Activated naive CD4-positive, alpha-beta T cell treated with anti-CD3 and anti-CD28 coated beads for 36 hours (primary cell): ENCODE measurements at regions not wholly inside any gene's neighbourhood (a gene's known extent, or its start where the extent isn't known, plus 50 kb on each side); places are given as distances from the start of the nearest gene placed in this dataset.
"Not testable (repeated sequence)": the region's sequence is repeated elsewhere in the genome, so short reads cannot be mapped to it uniquely, and the experiment has no call there.

Source experiments
- CTCF ChIA-PET: fragments of 350-600 bp; sonication (Branson Sonifier 250); formaldehyde crosslinking; loops from one replicate; lab custom pipeline; 2021; ENCODE audit warnings: antibody characterized with exemption; lab: Charles Lee
- DNase-seq: peaks from one replicate; pipeline ENCODE4 v3.0.0-alpha.2; 2020
- H3K27ac Mint-ChIP-seq: one replicate; pipeline ENCODE4 v1.8.0; 2021; ENCODE audit warnings: mild to moderate bottlenecking, mixed read lengths
- H3K27me3 Mint-ChIP-seq: one replicate; pipeline ENCODE4 v1.8.0; 2021; ENCODE audit warnings: low read depth, mixed read lengths
- H3K36me3 Mint-ChIP-seq: one replicate; pipeline ENCODE4 v1.8.0; 2021; ENCODE audit warnings: low read depth, mixed read lengths
- H3K4me1 Mint-ChIP-seq: one replicate; pipeline ENCODE4 v1.8.0; 2021; ENCODE audit warnings: low read depth, mixed read lengths
- H3K4me3 Mint-ChIP-seq: one replicate; pipeline ENCODE4 v1.8.0; 2021; ENCODE audit warnings: mild to moderate bottlenecking, moderate library complexity, mixed read lengths
- H3K9me3 Mint-ChIP-seq: one replicate; pipeline ENCODE4 v1.8.0; 2021; ENCODE audit warnings: mixed read lengths
- intact Hi-C: fragments of 100-400 bp; cut with micrococcal nuclease; formaldehyde crosslinking; loops from one replicate; pipeline ENCODE4 v1.15.1; 2023

DNA sequence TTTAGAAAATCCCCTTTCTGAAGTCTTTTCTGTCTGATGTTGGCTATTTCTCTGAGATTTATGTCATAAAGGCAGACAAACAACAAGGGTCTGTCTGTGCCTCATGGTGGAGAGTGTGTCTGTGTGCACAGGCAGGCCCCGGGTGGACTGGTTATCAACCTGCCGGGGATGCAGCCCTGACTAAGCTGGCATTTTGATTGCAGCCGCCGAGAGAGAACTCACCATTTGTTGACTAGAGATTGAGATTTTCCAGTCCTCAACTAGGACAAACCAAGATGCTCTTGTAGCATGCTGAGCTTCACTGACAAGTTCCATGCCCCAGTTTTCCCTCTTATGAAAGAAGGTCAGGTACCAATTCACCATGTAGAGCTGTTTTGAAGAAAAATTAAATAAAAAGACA is 363.6 kb upstream of the CNR1 start:
- H3K27me3 Mint-ChIP-seq, result peaks cover 17% of the 10 kb centered on the region
- CTCF ChIA-PET, result no interaction called here
- no peaks in the 10 kb centered on the region for H3K9me3 Mint-ChIP-seq
- H3K4me1 Mint-ChIP-seq, result no peaks in the 10 kb centered on the region
- DNase-seq, result no peak
- no peak overlapping the region for H3K27ac Mint-ChIP-seq
- H3K4me3 Mint-ChIP-seq, result no peak overlapping the region
- intact Hi-C loops, result no loop called here
- H3K36me3 Mint-ChIP-seq, result no peaks in the 10 kb centered on the region

- Mint-ChIP-seq H3K36me3 (no peaks in the 10 kb centered on the region), H3K9me3 (no peaks in the 10 kb centered on the region), H3K4me1 (no peaks in the 10 kb centered on the region), H3K27ac (no peak overlapping the region), H3K4me3 (no peak overlapping the region), H3K27me3 (peaks cover 2% of the 10 kb centered on the region)
- intact Hi-C loops, result no loop called here
- no peak for DNase-seq
- CTCF ChIA-PET, result no interaction called here
Observed at GRCh38 chr6:88520445-88520844, 354.3 kb upstream of the CNR1 start.

- DNase-seq, result no peak
- intact Hi-C loops, result no loop called here
- peaks cover 2% of the 10 kb centered on the region for H3K27me3 Mint-ChIP-seq
- no peak overlapping the region for H3K4me3 Mint-ChIP-seq
- H3K9me3 Mint-ChIP-seq, result no peaks in the 10 kb centered on the region
- no peaks in the 10 kb centered on the region for H3K4me1 Mint-ChIP-seq
- CTCF ChIA-PET, result no interaction called here
- no peak overlapping the region for H3K27ac Mint-ChIP-seq
- H3K36me3 Mint-ChIP-seq, result no peaks in the 10 kb centered on the region
Observed at GRCh38 chr6:88520017-88520338, 353.8 kb upstream of the CNR1 start.

DNA sequence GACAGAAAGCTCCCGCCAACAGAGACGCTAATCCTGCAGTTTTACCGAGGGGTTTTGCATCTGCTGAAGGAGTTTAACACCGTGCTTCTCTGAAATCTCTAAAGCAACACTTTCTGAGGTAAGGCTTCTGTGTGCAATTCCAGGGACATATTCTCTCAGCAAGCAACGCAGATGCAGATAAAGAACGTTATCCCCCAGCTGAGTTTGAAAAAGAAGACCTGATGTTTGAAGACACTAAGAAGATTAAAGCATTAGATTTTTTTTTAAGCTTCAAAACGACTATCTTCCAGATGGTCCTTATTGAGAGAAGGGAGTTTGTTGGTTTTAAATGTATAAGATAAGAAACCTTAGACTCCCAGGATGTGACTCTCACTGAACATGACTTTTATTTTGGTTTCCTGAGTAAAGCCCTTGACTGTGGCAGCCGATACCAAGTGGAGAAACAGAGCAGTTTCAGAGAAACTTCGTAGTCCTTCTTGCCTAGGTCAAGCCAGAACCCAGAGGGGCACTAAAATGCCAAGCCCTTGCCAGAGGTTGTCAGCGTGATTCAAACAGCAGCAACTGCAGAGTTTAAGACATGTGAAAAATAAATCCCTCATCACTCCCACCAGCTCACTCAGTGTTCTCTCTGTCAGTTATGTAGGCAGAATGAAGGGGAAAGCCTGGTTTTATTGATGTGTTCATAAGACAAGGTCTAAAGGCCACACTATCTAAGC is 353.3 kb upstream of the CNR1 start:
- Mint-ChIP-seq H3K4me1 (no peaks in the 10 kb centered on the region), H3K36me3 (no peaks in the 10 kb centered on the region), H3K4me3 (no peak overlapping the region), H3K9me3 (no peaks in the 10 kb centered on the region), H3K27ac (no peak overlapping the region), H3K27me3 (peaks cover 2% of the 10 kb centered on the region)
- CTCF ChIA-PET, result no interaction called here
- DNase-seq, result no peak
- intact Hi-C loops, result no loop called here

DNA sequence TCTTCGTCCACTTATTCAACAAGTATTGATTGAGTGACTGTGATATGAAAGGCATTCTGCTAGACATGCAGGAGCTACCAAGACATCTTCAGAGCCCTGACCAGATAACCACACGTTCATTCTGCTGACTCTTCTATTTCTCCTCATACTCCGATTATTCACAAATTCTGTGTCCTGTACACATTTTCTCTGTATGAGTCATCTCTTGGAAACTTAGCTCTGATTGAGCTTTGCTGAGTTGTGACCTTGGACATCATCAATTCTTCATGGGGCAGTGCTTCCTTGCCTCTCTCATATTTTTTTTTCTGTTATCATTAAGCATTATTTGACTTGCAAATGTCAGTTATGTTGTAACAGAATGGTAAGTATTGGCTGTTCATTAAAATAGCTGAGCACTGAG is 351.6 kb upstream of the CNR1 start:
- H3K27me3 Mint-ChIP-seq, result peaks cover 4% of the 10 kb centered on the region
- CTCF ChIA-PET, result interaction anchor here (0.7 kb wide), 1 partner anchor 353 kb away, joined by 3 read pairs; no protein-coding TSS in a partner anchor
- no peak overlapping the region for H3K27ac Mint-ChIP-seq
- no peaks in the 10 kb centered on the region for H3K9me3 Mint-ChIP-seq
- H3K36me3 Mint-ChIP-seq, result no peaks in the 10 kb centered on the region
- no peak for DNase-seq
- no peaks in the 10 kb centered on the region for H3K4me1 Mint-ChIP-seq
- intact Hi-C loops, result no loop called here
- H3K4me3 Mint-ChIP-seq, result no peak overlapping the region

GRCh38 chr6:88513920-88514319 is 347.8 kb upstream of the CNR1 start:
- Mint-ChIP-seq H3K9me3 (peaks cover 2% of the 10 kb centered on the region), H3K36me3 (no peaks in the 10 kb centered on the region), H3K4me1 (no peaks in the 10 kb centered on the region), H3K27me3 (peaks cover 6% of the 10 kb centered on the region), H3K27ac (no peak overlapping the region), H3K4me3 (no peak overlapping the region)
- intact Hi-C loops, result no loop called here
- CTCF ChIA-PET, result no interaction called here
- no peak for DNase-seq

DNA sequence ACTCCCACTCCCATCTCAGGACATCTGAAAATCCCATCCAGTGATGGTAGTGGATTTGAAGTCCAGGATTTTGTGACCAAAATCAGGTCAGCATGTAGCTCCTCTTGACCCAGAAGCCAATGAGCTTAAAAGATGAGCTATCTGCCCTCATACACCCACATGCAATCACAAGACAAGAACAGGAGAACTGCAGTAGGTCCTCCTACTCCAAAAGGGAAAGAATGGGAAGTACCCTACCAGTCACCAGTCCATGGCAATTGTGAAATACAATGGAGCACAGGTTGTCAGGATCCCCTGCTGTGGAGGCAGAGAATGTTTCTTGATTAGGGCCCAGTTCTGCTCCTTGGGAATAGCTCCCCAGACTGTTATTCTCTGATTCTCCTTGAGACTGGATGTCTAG is 347.3 kb upstream of the CNR1 start:
- H3K9me3 Mint-ChIP-seq, result peaks cover 2% of the 10 kb centered on the region
- CTCF ChIA-PET, result no interaction called here
- H3K36me3 Mint-ChIP-seq, result no peaks in the 10 kb centered on the region
- no peak overlapping the region for H3K4me3 Mint-ChIP-seq
- intact Hi-C loops, result no loop called here
- H3K4me1 Mint-ChIP-seq, result no peaks in the 10 kb centered on the region
- no peak overlapping the region for H3K27ac Mint-ChIP-seq
- peaks cover 6% of the 10 kb centered on the region for H3K27me3 Mint-ChIP-seq
- no peak for DNase-seq

- DNase-seq, result no peak
- H3K27me3 Mint-ChIP-seq, result peaks cover 6% of the 10 kb centered on the region
- no peak overlapping the region for H3K27ac Mint-ChIP-seq
- intact Hi-C loops, result no loop called here
- no peaks in the 10 kb centered on the region for H3K36me3 Mint-ChIP-seq
- H3K4me1 Mint-ChIP-seq, result no peaks in the 10 kb centered on the region
- H3K4me3 Mint-ChIP-seq, result no peak overlapping the region
- peaks cover 2% of the 10 kb centered on the region for H3K9me3 Mint-ChIP-seq
- CTCF ChIA-PET, result interaction anchor here (0.7 to 1.1 kb wide), 2 partner anchors 268 to 347 kb away, joined by 3 read pairs; no protein-coding TSS in a partner anchor
Observed at GRCh38 chr6:88512951-88513350, 346.8 kb upstream of the CNR1 start.

DNA sequence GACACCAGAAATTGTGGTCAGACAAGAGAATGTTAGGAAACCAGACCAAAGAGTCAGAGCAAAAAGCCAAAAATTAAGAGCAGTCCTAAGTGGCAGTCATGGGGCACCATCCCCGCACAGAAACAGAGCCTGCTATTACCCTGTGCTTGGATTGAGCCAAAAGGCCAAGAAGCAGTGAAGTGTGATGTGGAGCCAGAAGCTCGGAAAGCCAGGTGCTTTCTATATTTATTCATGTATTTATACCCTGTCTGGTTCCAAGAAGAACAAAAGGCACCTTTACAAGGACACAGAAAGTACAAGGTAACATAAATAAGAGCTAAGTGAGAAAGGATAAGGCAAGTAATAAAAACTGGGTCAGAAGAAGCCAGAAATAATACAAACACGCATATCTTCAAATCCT is 336.2 kb upstream of the CNR1 start:
- Mint-ChIP-seq H3K9me3 (peaks cover 2% of the 10 kb centered on the region), H3K36me3 (no peaks in the 10 kb centered on the region), H3K27me3 (peaks cover 10% of the 10 kb centered on the region), H3K4me1 (no peaks in the 10 kb centered on the region), H3K4me3 (no peak overlapping the region), H3K27ac (no peak overlapping the region)
- no peak for DNase-seq
- CTCF ChIA-PET, result no interaction called here
- intact Hi-C loops, result no loop called here

DNA sequence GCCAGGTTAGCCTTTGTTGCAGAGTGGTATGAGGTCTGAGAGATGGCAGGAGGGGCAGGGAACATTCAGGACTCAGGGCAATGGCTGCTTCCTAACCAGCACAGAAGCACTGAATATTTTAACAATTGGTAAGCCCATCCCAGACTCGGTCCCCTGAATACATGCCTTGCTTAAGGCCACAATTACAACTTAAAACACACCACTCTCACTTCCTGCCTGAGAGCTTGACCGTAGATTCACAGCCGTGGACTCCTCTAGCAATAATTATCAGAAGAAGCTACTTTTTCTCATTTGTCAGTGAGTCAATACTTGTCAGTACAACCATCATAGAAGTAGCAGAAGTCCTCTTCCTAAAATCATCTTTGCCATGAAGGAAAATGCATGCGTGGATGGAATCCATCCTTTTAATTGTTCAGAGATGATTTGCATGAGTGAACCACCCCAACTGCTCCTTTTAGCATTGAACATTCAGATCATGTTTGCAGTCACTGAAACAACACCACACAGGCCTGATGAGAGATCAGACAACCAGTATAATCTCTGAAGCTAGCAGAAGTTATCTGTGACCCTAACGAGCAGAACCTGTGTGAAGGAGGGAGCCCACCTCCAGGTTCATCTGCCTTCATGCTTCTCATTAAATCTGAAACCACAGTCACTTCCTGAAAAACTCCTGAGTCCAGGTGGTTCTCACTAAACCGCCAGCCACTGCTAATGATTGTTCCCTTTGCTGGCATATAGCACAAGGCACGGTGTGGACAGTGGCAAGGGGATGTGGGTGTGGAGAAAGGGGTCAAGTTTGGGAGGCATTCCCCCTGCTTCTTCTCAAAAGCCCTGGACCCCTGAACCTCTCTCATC is 333.9 kb upstream of the CNR1 start:
- no peak for DNase-seq
- H3K36me3 Mint-ChIP-seq, result no peaks in the 10 kb centered on the region
- intact Hi-C loops, result loop anchor here (10.0 kb wide), 1 partner anchor 285 kb away; no protein-coding TSS in a partner anchor
- H3K27me3 Mint-ChIP-seq, result peaks cover 15% of the 10 kb centered on the region
- H3K4me1 Mint-ChIP-seq, result no peaks in the 10 kb centered on the region
- no peak overlapping the region for H3K4me3 Mint-ChIP-seq
- peaks cover 2% of the 10 kb centered on the region for H3K9me3 Mint-ChIP-seq
- H3K27ac Mint-ChIP-seq, result no peak overlapping the region
- CTCF ChIA-PET, result no interaction called here

DNA sequence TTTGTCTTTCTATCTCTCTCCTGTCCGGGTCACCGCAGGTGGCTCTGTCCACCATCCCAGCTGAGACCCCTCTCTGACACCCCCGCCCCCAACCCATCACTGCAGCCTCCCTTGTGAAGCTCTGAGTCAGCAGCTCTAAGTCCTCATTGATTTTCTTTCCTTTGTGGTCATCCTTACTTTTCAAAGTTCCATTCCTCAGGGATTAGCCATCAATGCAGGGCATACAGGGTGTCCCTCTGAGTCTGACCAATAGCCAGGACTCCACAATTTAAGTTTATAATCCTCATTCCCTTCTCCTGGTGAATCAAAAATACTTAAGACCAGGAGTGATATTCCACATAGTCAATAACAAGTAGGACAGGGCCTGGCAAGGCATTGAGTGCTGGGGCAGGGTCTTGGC is 333.3 kb upstream of the CNR1 start:
- no peaks in the 10 kb centered on the region for H3K4me1 Mint-ChIP-seq
- no peaks in the 10 kb centered on the region for H3K36me3 Mint-ChIP-seq
- H3K9me3 Mint-ChIP-seq, result peaks cover 2% of the 10 kb centered on the region
- CTCF ChIA-PET, result no interaction called here
- no peak for DNase-seq
- H3K4me3 Mint-ChIP-seq, result no peak overlapping the region
- intact Hi-C loops, result loop anchor here (10.0 kb wide), 1 partner anchor 285 kb away; no protein-coding TSS in a partner anchor
- H3K27me3 Mint-ChIP-seq, result peaks cover 17% of the 10 kb centered on the region
- no peak overlapping the region for H3K27ac Mint-ChIP-seq

DNA sequence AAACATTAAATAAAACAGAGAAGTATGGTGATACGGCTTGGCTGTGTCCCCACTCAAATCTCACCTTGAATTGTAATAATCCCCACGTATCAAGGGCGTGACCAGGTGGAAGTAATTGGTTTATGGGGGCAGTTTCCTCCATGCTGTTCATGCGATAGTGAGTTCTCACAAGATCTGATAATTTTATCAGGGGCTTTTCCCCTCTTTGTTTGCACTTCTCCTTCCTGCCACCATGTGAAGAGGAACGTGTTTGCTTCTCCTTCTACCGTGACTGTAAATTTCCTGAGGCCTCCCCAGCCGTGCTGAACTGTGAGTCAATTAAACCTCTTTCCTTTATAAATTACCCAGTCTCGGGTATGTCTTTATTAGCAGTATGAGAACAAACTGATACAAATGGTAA is 331.3 kb upstream of the CNR1 start:
- DNase-seq, H3K4me1 Mint-ChIP-seq, H3K36me3 Mint-ChIP-seq, H3K27ac Mint-ChIP-seq, H3K4me3 Mint-ChIP-seq, H3K9me3 Mint-ChIP-seq, CTCF ChIA-PET: not testable (repeated sequence)
- intact Hi-C loops, result loop anchor here (10.0 kb wide), 1 partner anchor 287 kb away; no protein-coding TSS in a partner anchor
- peaks cover 19% of the 10 kb centered on the region for H3K27me3 Mint-ChIP-seq
